Retina (tissue), 1 donor: ENCODE measurements at regions not wholly inside any gene's neighbourhood (a gene's known extent, or its start where the extent isn't known, plus 50 kb on each side); places are given as distances from the start of the nearest gene placed in this dataset.
"Not testable (repeated sequence)": the region's sequence is repeated elsewhere in the genome, so short reads cannot be mapped to it uniquely, and the experiment has no call there.

ENCODE experiments used
- DNase-seq: peaks from one replicate; pipeline ENCODE4 v3.0.0-alpha.2; 2016

GRCh38 chr12:67457136-67457535 lies 188.0 kb downstream of the CAND1 start:
- DNase-seq: no peak

- no peak for DNase-seq
Measured at GRCh38 chr12:67457778-67458665, 188.9 kb downstream of the CAND1 start.

- DNase-seq: no peak
Measured at GRCh38 chr12:67459173-67459572, 189.4 kb upstream of the DYRK2 start.

- no peak for DNase-seq
Measured at GRCh38 chr12:67459578-67459977, 189.0 kb upstream of the DYRK2 start.

- no peak for DNase-seq
Measured at GRCh38 chr12:67460388-67460787, 188.2 kb upstream of the DYRK2 start.

- no peak for DNase-seq
Measured at GRCh38 chr12:67468549-67469245, 179.8 kb upstream of the DYRK2 start.

- DNase-seq: no peak
Measured at GRCh38 chr12:67469666-67470065, 178.9 kb upstream of the DYRK2 start.

GRCh38 chr12:67471810-67472209 lies 176.7 kb upstream of the DYRK2 start:
- DNase-seq: no peak

- DNase-seq: no peak
Measured at GRCh38 chr12:67472539-67472938, 176.0 kb upstream of the DYRK2 start.

GRCh38 chr12:67474934-67475620 lies 173.5 kb upstream of the DYRK2 start:
- no peak for DNase-seq

GRCh38 chr12:67475725-67476124 lies 172.8 kb upstream of the DYRK2 start:
- DNase-seq: no peak

- DNase-seq: no peak
Measured at GRCh38 chr12:67477681-67478265, 170.8 kb upstream of the DYRK2 start.

- no peak for DNase-seq
Measured at GRCh38 chr12:67482751-67483661, 165.5 kb upstream of the DYRK2 start.

- DNase-seq: no peak
Measured at GRCh38 chr12:67483871-67484554, 164.5 kb upstream of the DYRK2 start.

GRCh38 chr12:67484791-67485480 lies 163.6 kb upstream of the DYRK2 start:
- DNase-seq: no peak

GRCh38 chr12:67486671-67487070 lies 161.9 kb upstream of the DYRK2 start:
- DNase-seq: no peak

- not testable (repeated sequence) for DNase-seq
Measured at GRCh38 chr12:67488349-67488748, 160.2 kb upstream of the DYRK2 start.

- DNase-seq: no peak
Measured at GRCh38 chr12:67489007-67489406, 159.5 kb upstream of the DYRK2 start.

- no peak for DNase-seq
Measured at GRCh38 chr12:67496581-67496980, 152.0 kb upstream of the DYRK2 start.

- DNase-seq: no peak
Measured at GRCh38 chr12:67498991-67499390, 149.6 kb upstream of the DYRK2 start.

GRCh38 chr12:67501362-67501761 lies 147.2 kb upstream of the DYRK2 start:
- DNase-seq: no peak
